ENCODE measurements at regions not wholly inside any gene's neighbourhood (a gene's known extent, or its start where the extent isn't known, plus 50 kb on each side); places are given as distances from the start of the nearest gene placed in this dataset.

GRCh38 chr3:182583545-182583944 lies 209.8 kb upstream of the ATP11B start:
- Mint-ChIP-seq H3K27me3 (no peaks in the 10 kb centered on the region), H3K4me1 (ENCODE audit: low read depth) (no peaks in the 10 kb centered on the region), H3K27ac (no peak overlapping the region), H3K4me3 (no peak overlapping the region), H3K9me3 (no peaks in the 10 kb centered on the region), H3K36me3 (ENCODE audit: low read depth) (no peaks in the 10 kb centered on the region)
- intact Hi-C loops (cut with micrococcal nuclease) = no loop called here

- H3K36me3 Mint-ChIP-seq (ENCODE audit: low read depth) = no peaks in the 10 kb centered on the region
- H3K4me3 Mint-ChIP-seq = no peak overlapping the region
- H3K4me1 Mint-ChIP-seq (ENCODE audit: low read depth) = no peaks in the 10 kb centered on the region
- intact Hi-C loops (cut with micrococcal nuclease) = no loop called here
- H3K27me3 Mint-ChIP-seq = no peaks in the 10 kb centered on the region
- H3K27ac Mint-ChIP-seq = no peak overlapping the region
- H3K9me3 Mint-ChIP-seq = no peaks in the 10 kb centered on the region
These were observed 207.7 kb upstream of the ATP11B start for GRCh38 chr3:182585532-182586150.

GRCh38 chr3:182592747-182593146 lies 200.6 kb upstream of the ATP11B start:
- intact Hi-C loops (cut with micrococcal nuclease) = no loop called here
- Mint-ChIP-seq H3K9me3 (no peaks in the 10 kb centered on the region), H3K27ac (no peak overlapping the region), H3K4me1 (ENCODE audit: low read depth) (no peaks in the 10 kb centered on the region), H3K27me3 (no peaks in the 10 kb centered on the region), H3K4me3 (no peak overlapping the region), H3K36me3 (ENCODE audit: low read depth) (no peaks in the 10 kb centered on the region)

GRCh38 chr3:182596676-182597410 lies 196.5 kb upstream of the ATP11B start:
- H3K4me3 Mint-ChIP-seq = no peak overlapping the region
- H3K27me3 Mint-ChIP-seq = no peaks in the 10 kb centered on the region
- intact Hi-C loops (cut with micrococcal nuclease) = no loop called here
- no peak overlapping the region for H3K27ac Mint-ChIP-seq
- no peaks in the 10 kb centered on the region for H3K9me3 Mint-ChIP-seq
- H3K4me1 Mint-ChIP-seq (ENCODE audit: low read depth) = no peaks in the 10 kb centered on the region
- no peaks in the 10 kb centered on the region for H3K36me3 Mint-ChIP-seq (ENCODE audit: low read depth)

GRCh38 chr3:182597621-182598041 lies 195.7 kb upstream of the ATP11B start:
- intact Hi-C loops (cut with micrococcal nuclease) = no loop called here
- no peaks in the 10 kb centered on the region for H3K27me3 Mint-ChIP-seq
- H3K9me3 Mint-ChIP-seq = no peaks in the 10 kb centered on the region
- H3K4me3 Mint-ChIP-seq = no peak overlapping the region
- no peaks in the 10 kb centered on the region for H3K36me3 Mint-ChIP-seq (ENCODE audit: low read depth)
- H3K4me1 Mint-ChIP-seq (ENCODE audit: low read depth) = no peaks in the 10 kb centered on the region
- no peak overlapping the region for H3K27ac Mint-ChIP-seq

GRCh38 chr3:182601597-182601996 lies 191.7 kb upstream of the ATP11B start:
- Mint-ChIP-seq H3K27me3 (no peaks in the 10 kb centered on the region), H3K27ac (no peak overlapping the region), H3K9me3 (no peaks in the 10 kb centered on the region), H3K36me3 (ENCODE audit: low read depth) (no peaks in the 10 kb centered on the region), H3K4me1 (ENCODE audit: low read depth) (no peaks in the 10 kb centered on the region), H3K4me3 (no peak overlapping the region)
- intact Hi-C loops (cut with micrococcal nuclease) = no loop called here

GRCh38 chr3:182603501-182603900 lies 189.8 kb upstream of the ATP11B start:
- Mint-ChIP-seq H3K4me1 (ENCODE audit: low read depth) (no peaks in the 10 kb centered on the region), H3K27me3 (no peaks in the 10 kb centered on the region), H3K4me3 (no peak overlapping the region), H3K27ac (no peak overlapping the region), H3K36me3 (ENCODE audit: low read depth) (no peaks in the 10 kb centered on the region), H3K9me3 (no peaks in the 10 kb centered on the region)
- intact Hi-C loops (cut with micrococcal nuclease) = no loop called here

GRCh38 chr3:182605882-182606611 lies 187.3 kb upstream of the ATP11B start:
- no peaks in the 10 kb centered on the region for H3K4me1 Mint-ChIP-seq (ENCODE audit: low read depth)
- intact Hi-C loops (cut with micrococcal nuclease) = no loop called here
- no peaks in the 10 kb centered on the region for H3K9me3 Mint-ChIP-seq
- no peaks in the 10 kb centered on the region for H3K27me3 Mint-ChIP-seq
- no peaks in the 10 kb centered on the region for H3K36me3 Mint-ChIP-seq (ENCODE audit: low read depth)
- no peak overlapping the region for H3K4me3 Mint-ChIP-seq
- no peak overlapping the region for H3K27ac Mint-ChIP-seq

GRCh38 chr3:182606905-182607504 lies 186.3 kb upstream of the ATP11B start:
- no peaks in the 10 kb centered on the region for H3K9me3 Mint-ChIP-seq
- no peaks in the 10 kb centered on the region for H3K27me3 Mint-ChIP-seq
- H3K4me3 Mint-ChIP-seq = no peak overlapping the region
- no peaks in the 10 kb centered on the region for H3K4me1 Mint-ChIP-seq (ENCODE audit: low read depth)
- intact Hi-C loops (cut with micrococcal nuclease) = no loop called here
- H3K36me3 Mint-ChIP-seq (ENCODE audit: low read depth) = no peaks in the 10 kb centered on the region
- H3K27ac Mint-ChIP-seq = no peak overlapping the region

GRCh38 chr3:182608832-182609231 lies 184.5 kb upstream of the ATP11B start:
- Mint-ChIP-seq H3K9me3 (no peaks in the 10 kb centered on the region), H3K27me3 (no peaks in the 10 kb centered on the region), H3K4me3 (no peak overlapping the region), H3K36me3 (ENCODE audit: low read depth) (no peaks in the 10 kb centered on the region), H3K27ac (no peak overlapping the region), H3K4me1 (ENCODE audit: low read depth) (no peaks in the 10 kb centered on the region)
- intact Hi-C loops (cut with micrococcal nuclease) = no loop called here

GRCh38 chr3:182609575-182610156 lies 183.6 kb upstream of the ATP11B start:
- H3K4me3 Mint-ChIP-seq = no peak overlapping the region
- H3K27ac Mint-ChIP-seq = no peak overlapping the region
- H3K9me3 Mint-ChIP-seq = no peaks in the 10 kb centered on the region
- H3K4me1 Mint-ChIP-seq (ENCODE audit: low read depth) = no peaks in the 10 kb centered on the region
- intact Hi-C loops (cut with micrococcal nuclease) = no loop called here
- H3K27me3 Mint-ChIP-seq = no peaks in the 10 kb centered on the region
- H3K36me3 Mint-ChIP-seq (ENCODE audit: low read depth) = no peaks in the 10 kb centered on the region

- Mint-ChIP-seq H3K4me3 (no peak overlapping the region), H3K27ac (no peak overlapping the region), H3K27me3 (no peaks in the 10 kb centered on the region), H3K36me3 (ENCODE audit: low read depth) (no peaks in the 10 kb centered on the region), H3K4me1 (ENCODE audit: low read depth) (no peaks in the 10 kb centered on the region), H3K9me3 (no peaks in the 10 kb centered on the region)
- intact Hi-C loops (cut with micrococcal nuclease) = no loop called here
These were observed 181.0 kb upstream of the ATP11B start for GRCh38 chr3:182612332-182612731.

GRCh38 chr3:182617500-182617899 lies 175.8 kb upstream of the ATP11B start:
- intact Hi-C loops (cut with micrococcal nuclease) = no loop called here
- no peaks in the 10 kb centered on the region for H3K9me3 Mint-ChIP-seq
- H3K27me3 Mint-ChIP-seq = no peaks in the 10 kb centered on the region
- H3K36me3 Mint-ChIP-seq (ENCODE audit: low read depth) = no peaks in the 10 kb centered on the region
- H3K4me3 Mint-ChIP-seq = no peak overlapping the region
- no peak overlapping the region for H3K27ac Mint-ChIP-seq
- no peaks in the 10 kb centered on the region for H3K4me1 Mint-ChIP-seq (ENCODE audit: low read depth)
